ENCODE measurements at regions not wholly inside any gene's neighbourhood (a gene's known extent, or its start where the extent isn't known, plus 50 kb on each side); places are given as distances from the start of the nearest gene placed in this dataset.

GRCh38 chr18:73660931-73661856, 486.4 kb downstream of the FBXO15 start:
- H3K27ac ChIP-seq = no peak overlapping the region
- TF ChIP-seq CTCF (conservative IDR thresholded peaks at IDR 0.05; ENCODE audit: low read depth) = no peak
- no peak for DNase-seq (ENCODE audit: low spot score)
- ChIA-PET CTCF (no interaction called here), POLR2A (ENCODE audit: low non-redundant PET) (no interaction called here)

GRCh38 chr18:73656691-73657090, 490.9 kb downstream of the FBXO15 start:
- ChIA-PET CTCF (interaction anchor here (0.7 kb wide), 1 partner anchor 521 kb away, joined by 3 read pairs; no protein-coding TSS in a partner anchor), POLR2A (ENCODE audit: low non-redundant PET) (no interaction called here)
- DNase-seq (ENCODE audit: low spot score) = no peak
- H3K27ac ChIP-seq = no peak overlapping the region
- no peak for TF ChIP-seq CTCF (conservative IDR thresholded peaks at IDR 0.05; ENCODE audit: low read depth)

- TF ChIP-seq CTCF (conservative IDR thresholded peaks at IDR 0.05; ENCODE audit: low read depth) = no peak
- DNase-seq (ENCODE audit: low spot score) = no peak
- ChIA-PET POLR2A (ENCODE audit: low non-redundant PET) (no interaction called here), CTCF (no interaction called here)
- no peak overlapping the region for H3K27ac ChIP-seq
Measured at GRCh38 chr18:73653827-73654226, 493.8 kb downstream of the FBXO15 start.

DNA sequence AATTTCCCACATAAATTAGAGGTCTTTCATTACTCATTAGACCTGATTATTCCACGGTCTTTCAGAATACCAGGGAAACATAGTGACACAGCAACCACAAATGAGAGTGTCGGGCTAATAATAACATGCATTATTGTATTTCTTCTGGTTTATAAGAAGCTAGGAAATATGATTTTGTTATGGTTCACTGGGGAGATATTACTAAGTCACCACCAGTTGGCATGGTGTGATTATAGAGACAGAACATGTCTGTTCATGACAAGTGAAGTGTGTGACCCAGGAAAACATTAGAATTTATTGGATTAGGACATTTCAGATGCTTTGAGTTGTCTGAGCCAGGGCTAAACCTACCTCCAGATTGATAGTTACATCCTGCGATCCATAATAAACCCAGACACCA, 494.4 kb downstream of the FBXO15 start:
- no peak for DNase-seq (ENCODE audit: low spot score)
- CTCF ChIA-PET = no interaction called here
- no peak overlapping the region for H3K27ac ChIP-seq
- POLR2A ChIA-PET (ENCODE audit: low non-redundant PET) = no interaction called here
- TF ChIP-seq CTCF (conservative IDR thresholded peaks at IDR 0.05; ENCODE audit: low read depth) = no peak

DNA sequence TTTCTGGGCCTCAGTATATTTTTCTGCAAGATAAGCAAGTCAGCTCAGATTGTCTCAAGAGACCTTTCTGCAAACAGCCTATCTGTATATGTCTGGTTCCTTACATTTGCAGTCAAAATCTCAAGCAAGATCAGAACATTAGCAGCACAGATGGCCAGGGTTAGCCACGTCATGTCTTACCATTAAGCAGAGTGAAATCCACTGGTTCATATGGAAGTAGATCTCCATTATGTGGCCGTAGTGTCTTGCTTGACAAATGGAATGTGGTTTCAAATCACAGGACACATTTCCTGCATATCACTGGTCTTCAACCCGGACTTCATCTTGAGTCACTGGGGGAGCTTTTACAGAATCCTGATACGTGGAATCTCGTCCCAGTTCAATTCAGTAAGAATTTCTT, 500.2 kb downstream of the FBXO15 start:
- ChIA-PET CTCF (no interaction called here), POLR2A (ENCODE audit: low non-redundant PET) (no interaction called here)
- no peak for DNase-seq (ENCODE audit: low spot score)
- no peak for TF ChIP-seq CTCF (conservative IDR thresholded peaks at IDR 0.05; ENCODE audit: low read depth)
- H3K27ac ChIP-seq = peak overlapping the region; percentile 63; the same call in 1 of the 2 replicates

GRCh38 chr18:73646772-73647171, 500.9 kb downstream of the FBXO15 start:
- POLR2A ChIA-PET (ENCODE audit: low non-redundant PET) = no interaction called here
- CTCF ChIA-PET = no interaction called here
- H3K27ac ChIP-seq = no peak overlapping the region
- peak; percentile 58 for DNase-seq (ENCODE audit: low spot score)
- no peak for TF ChIP-seq CTCF (conservative IDR thresholded peaks at IDR 0.05; ENCODE audit: low read depth)

Data from RWPE1 (cell line).